ENCODE measurements at regions not wholly inside any gene's neighbourhood (a gene's known extent, or its start where the extent isn't known, plus 50 kb on each side); places are given as distances from the start of the nearest gene placed in this dataset.

- TF ChIP-seq POLR2A (IDR thresholded peaks at IDR 0.05) (no peak), CTCF (IDR thresholded peaks at IDR 0.05) (no peak)
Measured at GRCh38 chr6:148272597-148272996, 70.0 kb upstream of the SASH1 start.

Measured in esophagus squamous epithelium (tissue), 4 donors.